ENCODE measurements at regions not wholly inside any gene's neighbourhood (a gene's known extent, or its start where the extent isn't known, plus 50 kb on each side); places are given as distances from the start of the nearest gene placed in this dataset.

GRCh38 chr5:30592833-30593232 is 600.7 kb upstream of the CDH6 start:
- TF ChIP-seq POLR2AphosphoS5 (IDR thresholded peaks at IDR 0.05): no peak
- no peak for TF ChIP-seq POLR2A (IDR thresholded peaks at IDR 0.05)
- TF ChIP-seq, protein P1, sequence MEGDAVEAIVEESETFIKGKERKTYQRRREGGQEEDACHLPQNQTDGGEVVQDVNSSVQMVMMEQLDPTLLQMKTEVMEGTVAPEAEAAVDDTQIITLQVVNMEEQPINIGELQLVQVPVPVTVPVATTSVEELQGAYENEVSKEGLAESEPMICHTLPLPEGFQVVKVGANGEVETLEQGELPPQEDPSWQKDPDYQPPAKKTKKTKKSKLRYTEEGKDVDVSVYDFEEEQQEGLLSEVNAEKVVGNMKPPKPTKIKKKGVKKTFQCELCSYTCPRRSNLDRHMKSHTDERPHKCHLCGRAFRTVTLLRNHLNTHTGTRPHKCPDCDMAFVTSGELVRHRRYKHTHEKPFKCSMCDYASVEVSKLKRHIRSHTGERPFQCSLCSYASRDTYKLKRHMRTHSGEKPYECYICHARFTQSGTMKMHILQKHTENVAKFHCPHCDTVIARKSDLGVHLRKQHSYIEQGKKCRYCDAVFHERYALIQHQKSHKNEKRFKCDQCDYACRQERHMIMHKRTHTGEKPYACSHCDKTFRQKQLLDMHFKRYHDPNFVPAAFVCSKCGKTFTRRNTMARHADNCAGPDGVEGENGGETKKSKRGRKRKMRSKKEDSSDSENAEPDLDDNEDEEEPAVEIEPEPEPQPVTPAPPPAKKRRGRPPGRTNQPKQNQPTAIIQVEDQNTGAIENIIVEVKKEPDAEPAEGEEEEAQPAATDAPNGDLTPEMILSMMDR (IDR thresholded peaks at IDR 0.05): no peak
- TF ChIP-seq EP300 (IDR thresholded peaks at IDR 0.05; ENCODE audit: low read depth): no peak
- in situ Hi-C loops (cut with MboI; ENCODE audit: low pct_ligation_motif_present in 1 of 4, low pct_unique_long_range_greater_than_20kb in 1 of 4, low sequenced_read_pairs in 3 of 4): no loop called here
- intact Hi-C loops (cut with DNase I; ENCODE audit: low total_unique reads): no loop called here
- no peak overlapping the region for H3K27ac ChIP-seq
- WGBS, 2 donors (ENCODE audit: low coverage in 1 of 2): 52% methylated on average over 3 of the region's 3 CpGs; no CpG with 5 or more reads in 1 of the 2 donors
- no peaks in the 10 kb centered on the region for H3K36me3 ChIP-seq
- no peaks in the 10 kb centered on the region for H3K4me1 ChIP-seq
- H3K9me3 ChIP-seq: peaks cover 0 to 3% of the 10 kb centered on the region in 2 donors
- H3K4me3 ChIP-seq: no peak overlapping the region
- no peaks in the 10 kb centered on the region for H3K27me3 ChIP-seq
- DNase-seq: no peak

DNA sequence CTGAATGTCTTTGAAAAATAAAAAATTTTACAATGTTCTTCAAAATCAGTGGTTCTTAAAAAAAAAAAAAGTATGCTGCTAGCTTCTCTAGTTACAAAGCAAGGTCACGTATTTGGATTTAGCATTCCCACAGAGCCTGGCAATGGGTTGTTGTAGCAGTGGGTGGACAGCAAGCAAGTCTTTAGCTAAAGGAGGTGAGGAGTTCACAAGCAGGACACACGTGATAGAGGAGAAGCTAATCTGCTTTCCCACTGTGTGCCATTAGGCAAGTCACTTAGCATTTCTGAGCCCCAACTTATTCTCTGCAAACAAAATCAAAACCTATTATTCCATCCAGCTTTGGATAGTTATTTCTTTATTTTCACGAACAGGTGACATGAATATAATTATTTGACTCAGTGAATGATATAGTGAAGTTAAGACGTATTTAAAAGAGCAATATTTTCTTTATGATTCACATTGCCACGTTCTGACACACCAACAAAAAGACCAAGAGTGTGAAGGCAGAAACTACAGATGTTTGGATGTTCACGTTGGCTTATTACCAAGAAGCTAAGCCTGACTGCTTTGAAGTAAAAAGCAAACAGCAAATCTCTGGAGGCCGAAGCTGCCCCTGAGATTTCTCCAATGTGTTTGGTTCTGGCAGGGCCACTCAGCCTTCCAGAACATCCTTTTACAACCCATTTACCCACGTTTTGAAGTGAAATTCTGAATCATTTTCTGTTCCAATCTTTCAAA is 612.1 kb upstream of the CDH6 start:
- 42 to 50% methylated on average over 8 of the region's 8 CpGs for WGBS, 2 donors (ENCODE audit: low coverage in 1 of 2)

GRCh38 chr5:30574761-30575160 is 618.7 kb upstream of the CDH6 start:
- H3K9me3 ChIP-seq: no peaks in the 10 kb centered on the region
- in situ Hi-C loops (cut with MboI; ENCODE audit: low pct_ligation_motif_present in 1 of 4, low pct_unique_long_range_greater_than_20kb in 1 of 4, low sequenced_read_pairs in 3 of 4): no loop called here

More for the DNA sequence above, 612.1 kb upstream of the CDH6 start:
- TF ChIP-seq EP300 (IDR thresholded peaks at IDR 0.05; ENCODE audit: low read depth) (no peak), POLR2AphosphoS5 (IDR thresholded peaks at IDR 0.05) (no peak), POLR2A (IDR thresholded peaks at IDR 0.05) (no peak)
- TF ChIP-seq, protein P1 (IDR thresholded peaks at IDR 0.05): no peak
- no peak overlapping the region for H3K4me3 ChIP-seq
- no peaks in the 10 kb centered on the region for H3K36me3 ChIP-seq
- intact Hi-C loops (cut with DNase I; ENCODE audit: low total_unique reads): no loop called here
- H3K9me3 ChIP-seq: no peaks in the 10 kb centered on the region
- no peak overlapping the region for H3K27ac ChIP-seq
- in situ Hi-C loops (cut with MboI; ENCODE audit: low pct_ligation_motif_present in 1 of 4, low pct_unique_long_range_greater_than_20kb in 1 of 4, low sequenced_read_pairs in 3 of 4): no loop called here
- H3K27me3 ChIP-seq: no peaks in the 10 kb centered on the region
- no peak for DNase-seq
- H3K4me1 ChIP-seq: no peaks in the 10 kb centered on the region

GRCh38 chr5:30572279-30572678 is 621.2 kb upstream of the CDH6 start:
- Histone ChIP-seq H3K27me3 (no peaks in the 10 kb centered on the region), H3K9me3 (no peaks in the 10 kb centered on the region), H3K27ac (no peak overlapping the region), H3K4me3 (no peak overlapping the region), H3K36me3 (no peaks in the 10 kb centered on the region), H3K4me1 (no peaks in the 10 kb centered on the region)
- TF ChIP-seq, protein P1 (IDR thresholded peaks at IDR 0.05): no peak
- TF ChIP-seq EP300 (IDR thresholded peaks at IDR 0.05; ENCODE audit: low read depth) (no peak), POLR2AphosphoS5 (IDR thresholded peaks at IDR 0.05) (no peak), POLR2A (IDR thresholded peaks at IDR 0.05) (no peak)
- no peak for DNase-seq
- 14 to 17% methylated on average over 1 of the region's 1 CpG for WGBS, 2 donors (ENCODE audit: low coverage in 1 of 2)
- in situ Hi-C loops (cut with MboI; ENCODE audit: low pct_ligation_motif_present in 1 of 4, low pct_unique_long_range_greater_than_20kb in 1 of 4, low sequenced_read_pairs in 3 of 4): no loop called here
- intact Hi-C loops (cut with DNase I; ENCODE audit: low total_unique reads): no loop called here

More at GRCh38 chr5:30574761-30575160, 618.7 kb upstream of the CDH6 start:
- 75 to 92% methylated on average over 1 of the region's 1 CpG for WGBS, 2 donors (ENCODE audit: low coverage in 1 of 2)
- no peaks in the 10 kb centered on the region for H3K4me1 ChIP-seq
- H3K27me3 ChIP-seq: no peaks in the 10 kb centered on the region
- H3K36me3 ChIP-seq: no peaks in the 10 kb centered on the region
- no peak for DNase-seq
- intact Hi-C loops (cut with DNase I; ENCODE audit: low total_unique reads): no loop called here
- TF ChIP-seq, protein P1 (IDR thresholded peaks at IDR 0.05): no peak
- TF ChIP-seq POLR2AphosphoS5 (IDR thresholded peaks at IDR 0.05) (no peak), EP300 (IDR thresholded peaks at IDR 0.05; ENCODE audit: low read depth) (no peak), POLR2A (IDR thresholded peaks at IDR 0.05) (no peak)
- no peak overlapping the region for H3K4me3 ChIP-seq
- no peak overlapping the region for H3K27ac ChIP-seq
